Activated T-cell treated with anti-CD3 and anti-CD28 coated beads for 4 hours (primary cell): ENCODE measurements at regions not wholly inside any gene's neighbourhood (a gene's known extent, or its start where the extent isn't known, plus 50 kb on each side); places are given as distances from the start of the nearest gene placed in this dataset.
"Not testable (repeated sequence)": the region's sequence is repeated elsewhere in the genome, so short reads cannot be mapped to it uniquely, and the experiment has no call there.

Experiments used
- DNase-seq: peaks from one replicate; pipeline ENCODE4 v3.0.0-alpha.2; 2020

- no peak for DNase-seq
Measured at GRCh38 chr15:70522323-70522966, 240.9 kb downstream of the UACA start.

- no peak for DNase-seq
Measured at GRCh38 chr15:70521576-70522322, 241.6 kb downstream of the UACA start.

- no peak for DNase-seq
Measured at GRCh38 chr15:70519616-70520015, 243.7 kb downstream of the UACA start.

GRCh38 chr15:70519004-70519365 is 244.4 kb downstream of the UACA start:
- DNase-seq = no peak

GRCh38 chr15:70518201-70519003 is 245.0 kb downstream of the UACA start:
- DNase-seq = no peak

GRCh38 chr15:70517194-70517590 is 246.2 kb downstream of the UACA start:
- no peak for DNase-seq

- DNase-seq = no peak
Measured at GRCh38 chr15:70516408-70517193, 246.8 kb downstream of the UACA start.

GRCh38 chr15:70514251-70514650 is 249.1 kb downstream of the UACA start:
- DNase-seq = no peak

GRCh38 chr15:70513819-70514218 is 249.5 kb downstream of the UACA start:
- DNase-seq = no peak

- no peak for DNase-seq
Measured at GRCh38 chr15:70512772-70513362, 250.5 kb downstream of the UACA start.

GRCh38 chr15:70511972-70512587 is 251.3 kb downstream of the UACA start:
- not testable (repeated sequence) for DNase-seq

- no peak for DNase-seq
Measured at GRCh38 chr15:70510433-70510832, 252.9 kb downstream of the UACA start.

GRCh38 chr15:70509731-70510143 is 253.6 kb downstream of the UACA start:
- DNase-seq = no peak

GRCh38 chr15:70509282-70509662 is 254.1 kb downstream of the UACA start:
- no peak for DNase-seq

- DNase-seq = no peak
Measured at GRCh38 chr15:70508561-70509281, 254.6 kb downstream of the UACA start.

GRCh38 chr15:70507772-70508371 is 255.5 kb downstream of the UACA start:
- DNase-seq = no peak

- DNase-seq = no peak
Measured at GRCh38 chr15:70505936-70506912, 257.1 kb downstream of the UACA start.

GRCh38 chr15:70505411-70505919 is 257.9 kb downstream of the UACA start:
- no peak for DNase-seq

GRCh38 chr15:70504988-70505387 is 258.4 kb downstream of the UACA start:
- no peak for DNase-seq
